GM18505 (cell line): ENCODE measurements at regions not wholly inside any gene's neighbourhood (a gene's known extent, or its start where the extent isn't known, plus 50 kb on each side); places are given as distances from the start of the nearest gene placed in this dataset.
"Not testable (repeated sequence)": the region's sequence is repeated elsewhere in the genome, so short reads cannot be mapped to it uniquely, and the experiment has no call there.

Experiments used
- ATAC-seq: cut with Tn5 transposase; IDR thresholded peaks from one replicate; pipeline ENCODE4 v1.9.1; 2021; ENCODE audit not compliant: unreplicated experiment
- POLR2A ChIP-seq: IDR thresholded peaks from 4 replicates; pipeline ENCODE4 v1.6.1; 2011; ENCODE audit warnings: borderline replicate concordance; ENCODE audit not compliant: insufficient read depth, insufficient read length; ENCODE audit errors: extremely low read depth

DNA sequence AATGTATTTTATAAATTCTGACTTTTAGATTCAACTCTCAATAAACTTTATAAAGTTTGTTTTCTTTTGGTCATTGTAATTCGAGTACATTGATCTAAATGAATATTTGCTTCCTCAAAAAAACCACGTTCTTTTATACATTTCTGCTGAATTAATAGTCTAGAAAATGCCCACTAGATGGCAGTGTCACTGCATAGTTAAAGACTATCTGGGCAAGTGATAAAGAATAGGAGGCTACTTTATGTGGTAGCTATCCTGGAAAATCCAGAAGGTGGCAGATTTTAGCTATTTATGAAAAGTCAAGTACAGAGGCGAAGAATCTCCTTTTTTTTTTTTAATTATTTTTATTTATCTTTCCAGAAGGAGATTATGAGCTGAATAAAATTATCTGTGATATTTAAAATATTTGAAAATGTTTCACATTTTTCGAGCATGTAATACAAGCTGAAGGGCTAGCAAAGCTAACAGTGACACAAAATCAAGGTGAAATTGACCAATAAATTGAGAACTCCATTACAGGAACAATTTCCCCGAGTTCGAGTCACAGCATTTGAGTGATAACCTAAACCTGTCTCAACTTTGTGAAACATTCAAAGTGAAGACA, 221.8 kb downstream of the OLFM4 start:
- no peak for TF ChIP-seq POLR2A
- ATAC-seq, result peak; percentile 85

DNA sequence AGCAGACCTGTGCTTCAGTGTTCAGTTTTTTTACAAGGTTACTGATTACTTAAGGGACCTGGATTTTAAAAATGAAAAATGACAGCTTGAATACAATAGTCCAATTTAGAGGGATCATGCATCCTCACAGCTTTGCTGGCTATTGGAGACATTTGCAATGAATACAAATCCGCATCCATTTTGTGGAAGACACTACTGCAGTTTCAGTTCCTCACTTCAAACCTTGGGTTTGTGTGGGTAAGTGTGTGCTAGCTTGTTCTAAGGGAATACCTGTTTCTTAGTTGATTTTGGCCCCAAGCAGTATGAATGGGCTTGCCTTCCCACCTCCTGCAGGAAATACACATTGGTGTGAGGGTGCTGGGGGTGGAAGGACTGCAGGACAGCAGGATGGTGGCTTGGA, 222.4 kb downstream of the OLFM4 start:
- ATAC-seq, result no peak
- no peak for TF ChIP-seq POLR2A

DNA sequence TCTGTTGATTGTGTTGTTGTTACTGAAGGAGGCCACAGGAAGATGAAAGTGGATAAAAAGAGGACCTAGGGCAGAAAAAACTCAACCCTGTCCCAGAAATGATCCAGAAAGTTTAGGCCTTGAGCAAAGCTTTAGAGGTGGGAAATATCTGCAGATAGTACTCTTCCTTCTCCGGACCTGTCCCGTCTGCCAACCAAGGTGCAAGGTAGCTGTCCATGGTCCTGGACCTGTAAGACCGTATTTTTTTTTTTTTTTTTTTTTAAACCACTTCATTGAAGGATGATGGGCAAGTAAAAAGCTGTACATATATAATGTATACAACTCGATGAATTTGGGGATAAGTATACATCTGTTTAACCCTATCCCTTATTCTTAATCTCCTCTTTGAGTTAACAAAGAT, 225.9 kb downstream of the OLFM4 start:
- no peak for TF ChIP-seq POLR2A

DNA sequence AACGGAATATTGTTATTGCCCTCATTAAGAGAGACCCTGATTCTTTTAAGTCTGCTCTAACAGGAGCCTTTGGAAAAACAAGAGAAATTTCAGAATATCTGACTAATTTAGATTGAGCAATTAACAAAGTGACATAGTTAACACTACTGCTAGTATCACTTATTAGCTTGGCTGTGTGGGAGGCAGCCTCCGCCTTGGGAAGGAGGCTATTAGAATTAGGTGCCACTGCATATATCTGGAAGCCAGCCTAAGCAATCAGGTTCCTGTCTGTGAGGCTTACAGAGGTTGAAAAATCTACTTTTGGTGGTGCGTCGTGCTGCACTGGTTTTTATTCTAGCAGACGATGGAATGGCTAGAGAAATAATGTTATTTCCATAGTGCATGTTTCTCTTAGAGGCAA, 227.2 kb downstream of the OLFM4 start:
- TF ChIP-seq POLR2A, result no peak
- no peak for ATAC-seq

More for the DNA sequence above, 225.9 kb downstream of the OLFM4 start:
- no peak for ATAC-seq

DNA sequence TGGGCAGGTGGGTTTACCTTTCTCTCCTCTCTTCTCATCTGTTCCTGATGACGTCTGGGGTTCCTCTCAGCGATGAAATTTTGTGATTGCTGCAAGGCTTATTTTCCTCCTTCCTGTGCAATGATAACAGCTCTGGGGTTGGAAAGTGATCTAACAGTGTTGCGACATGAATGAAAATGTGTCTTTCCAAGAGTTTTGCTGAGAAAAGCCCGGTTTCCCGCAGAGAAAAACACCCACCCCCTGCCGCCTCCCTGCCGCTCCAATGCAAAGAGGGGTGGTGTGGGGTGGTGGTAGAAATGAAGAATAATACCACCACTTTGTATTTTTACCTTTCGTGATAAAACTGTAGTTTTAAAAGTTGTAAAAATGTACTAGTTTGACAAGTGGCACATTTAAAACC, 232.0 kb downstream of the OLFM4 start:
- no peak for TF ChIP-seq POLR2A

DNA sequence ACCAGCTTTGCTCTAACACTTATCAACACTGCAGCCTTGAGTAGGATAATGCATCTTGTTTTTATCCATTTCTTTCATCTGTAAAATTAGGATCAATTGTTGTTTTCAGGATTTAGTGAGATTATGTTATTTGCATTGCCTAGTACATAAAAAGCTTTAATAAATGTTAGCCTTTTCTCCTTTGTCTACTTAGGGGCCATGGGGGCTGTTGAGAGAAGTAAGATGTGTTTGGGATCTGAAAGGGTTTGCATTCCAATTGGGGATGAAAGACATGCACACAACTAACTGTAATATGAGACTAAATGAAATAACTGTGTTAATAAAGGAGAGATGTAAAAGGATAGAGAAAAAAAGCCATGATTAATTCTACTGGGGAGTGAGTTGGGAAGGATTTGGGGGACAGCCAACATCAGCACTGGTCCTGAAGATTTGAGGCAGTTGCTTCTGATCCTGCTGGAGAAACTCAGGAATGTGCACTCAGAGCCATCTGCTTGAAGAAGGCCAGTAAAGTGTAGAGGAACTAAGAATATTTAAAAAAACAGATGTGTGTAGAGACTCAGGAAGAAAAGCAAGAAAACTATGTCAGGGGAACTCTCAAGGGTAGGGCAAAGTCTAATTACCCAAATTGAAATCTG, 236.3 kb downstream of the OLFM4 start:
- no peak for TF ChIP-seq POLR2A
- no peak for ATAC-seq

More for the DNA sequence above, 232.0 kb downstream of the OLFM4 start:
- ATAC-seq, result no peak

DNA sequence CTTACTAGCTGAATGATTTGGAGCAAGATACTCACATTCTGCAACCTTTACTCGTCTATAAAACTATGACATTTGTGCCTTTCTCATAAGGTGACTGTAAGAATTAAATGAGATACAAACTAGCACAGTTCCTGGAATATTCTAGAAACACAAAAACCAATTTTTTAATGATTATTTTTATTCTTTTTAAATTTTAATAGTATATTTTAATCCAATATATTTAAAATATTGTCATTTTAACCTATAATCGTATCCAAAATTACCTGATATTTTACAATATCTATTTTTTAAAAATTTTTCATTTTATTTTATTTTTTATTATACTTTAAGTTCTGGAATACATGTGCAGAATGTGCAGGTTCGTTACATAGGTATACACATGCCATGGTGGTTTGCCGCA, 238.1 kb downstream of the OLFM4 start:
- no peak for TF ChIP-seq POLR2A
- ATAC-seq, result no peak

DNA sequence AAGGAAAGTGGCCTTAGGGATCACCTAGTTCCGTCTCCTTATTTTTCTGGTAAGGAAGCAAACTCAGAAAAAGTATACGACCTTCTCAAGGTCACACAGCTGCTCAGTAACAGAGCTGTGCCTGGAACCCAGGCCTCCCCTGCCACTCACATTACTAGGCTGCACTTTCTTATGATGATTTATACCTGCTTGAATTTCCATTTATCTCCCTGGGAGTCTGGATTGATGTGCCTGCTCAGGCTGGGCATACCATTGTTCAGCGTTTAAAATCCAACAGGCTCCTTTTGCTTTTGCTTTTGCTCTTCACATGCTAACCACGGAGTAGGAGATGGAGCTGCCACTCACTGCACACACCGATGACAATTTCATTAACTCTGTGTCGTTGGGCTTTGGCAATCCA, 241.0 kb downstream of the OLFM4 start:
- no peak for ATAC-seq
- TF ChIP-seq POLR2A, result no peak

DNA sequence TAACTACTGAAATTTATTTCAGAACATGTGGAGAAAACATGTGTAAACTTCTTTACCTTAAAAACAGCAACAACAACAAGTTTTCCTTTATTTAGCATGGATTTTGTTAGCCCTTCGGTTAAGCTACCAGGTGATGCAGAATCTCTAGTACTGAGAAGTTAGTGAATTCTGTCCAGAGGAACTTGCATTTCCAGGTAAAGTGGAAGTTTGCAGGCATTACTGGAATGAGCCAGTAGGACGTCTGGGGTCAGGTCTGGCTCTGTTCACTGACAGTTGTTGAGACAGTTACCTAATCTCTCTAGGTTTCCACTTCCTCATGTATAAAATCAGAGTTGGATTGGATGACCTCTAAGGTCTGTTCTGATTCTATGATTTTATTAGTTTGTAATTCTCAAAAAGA, 244.3 kb downstream of the OLFM4 start:
- no peak for TF ChIP-seq POLR2A
- no peak for ATAC-seq

DNA sequence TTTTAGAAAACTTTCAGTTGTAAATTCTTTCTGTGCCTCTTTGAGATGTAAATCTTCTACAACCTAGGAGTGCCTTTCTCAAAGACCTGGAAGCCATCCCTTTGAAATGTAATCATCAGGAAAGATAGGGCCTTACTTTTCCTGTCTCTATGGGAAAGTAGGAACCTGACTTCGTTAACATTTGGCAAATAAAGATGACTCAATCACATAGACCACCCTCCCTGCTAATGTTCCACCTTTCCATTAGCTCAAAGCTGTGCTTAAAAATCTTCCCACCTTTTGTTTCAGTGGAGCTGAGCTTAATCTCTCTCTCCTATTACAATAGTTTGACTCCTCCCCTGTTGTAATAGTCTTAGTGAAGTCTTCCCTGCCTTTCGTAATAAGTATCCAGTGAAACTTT, 247.7 kb downstream of the OLFM4 start:
- no peak for ATAC-seq
- no peak for TF ChIP-seq POLR2A

DNA sequence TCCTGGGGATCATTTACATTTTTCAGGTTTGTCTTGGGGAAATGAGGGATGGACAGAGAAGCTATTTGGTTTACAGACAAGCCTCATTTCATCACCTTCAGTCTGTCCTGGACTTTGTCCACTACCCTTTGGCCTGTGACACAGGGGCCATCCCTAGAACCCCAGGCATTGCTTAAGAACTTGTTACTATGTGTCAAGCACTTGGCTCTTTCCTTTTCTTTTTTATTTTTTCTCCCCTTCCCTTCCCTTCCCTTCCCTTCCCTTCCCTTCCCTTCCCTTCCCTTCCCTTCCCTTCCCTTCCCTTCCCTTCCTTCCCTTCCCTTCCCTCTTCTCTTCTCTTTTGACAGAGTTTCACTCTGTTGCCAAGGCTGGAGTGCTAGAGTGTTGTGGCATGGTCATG, 253.1 kb downstream of the OLFM4 start:
- TF ChIP-seq POLR2A, result no peak
- ATAC-seq, result no peak

DNA sequence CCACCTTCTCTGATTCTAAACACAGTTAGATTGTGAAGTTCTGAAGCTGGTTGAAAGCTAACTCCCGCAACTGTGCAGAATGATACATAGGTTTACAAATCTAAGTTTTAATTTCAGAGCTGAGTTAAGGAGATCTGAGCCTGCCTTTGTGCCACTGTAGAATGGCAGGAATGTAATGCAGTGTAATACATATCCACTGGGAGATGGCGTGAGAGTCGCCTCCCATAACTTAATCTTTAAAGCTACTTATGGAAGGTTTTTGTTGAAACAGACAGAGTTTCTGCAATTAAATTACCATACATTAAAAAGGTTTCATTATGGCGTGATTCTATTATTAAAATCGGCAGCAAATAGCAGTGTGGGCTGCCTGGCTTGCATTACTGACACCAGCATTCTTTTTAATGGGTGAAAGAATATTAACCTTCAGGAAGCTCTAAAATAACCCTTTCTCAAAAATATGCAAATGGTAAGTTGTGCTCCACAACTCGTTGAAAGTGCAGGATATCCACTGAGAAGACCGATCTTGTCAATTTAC, 257.4 kb downstream of the OLFM4 start:
- ATAC-seq, result no peak
- no peak for TF ChIP-seq POLR2A

DNA sequence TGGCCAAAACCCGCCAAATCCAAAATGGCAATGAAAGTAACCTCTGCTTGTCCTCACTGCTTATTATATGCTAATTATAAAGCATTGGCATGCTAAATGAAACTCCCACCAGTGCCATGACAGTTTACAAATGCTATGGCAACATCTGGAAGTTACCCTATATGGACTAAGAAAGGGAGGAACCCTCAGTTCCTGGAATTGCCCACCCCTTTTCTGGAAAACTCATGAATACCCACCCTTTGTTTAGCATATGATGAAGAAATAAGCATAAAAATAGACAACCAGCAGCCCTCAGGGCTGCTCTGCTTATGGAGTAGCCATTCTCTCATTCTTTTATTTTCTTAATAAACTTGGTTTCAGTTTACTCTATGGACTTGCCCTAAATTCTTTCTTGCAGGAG, 269.8 kb downstream of the OLFM4 start:
- no peak for TF ChIP-seq POLR2A
- no peak for ATAC-seq

DNA sequence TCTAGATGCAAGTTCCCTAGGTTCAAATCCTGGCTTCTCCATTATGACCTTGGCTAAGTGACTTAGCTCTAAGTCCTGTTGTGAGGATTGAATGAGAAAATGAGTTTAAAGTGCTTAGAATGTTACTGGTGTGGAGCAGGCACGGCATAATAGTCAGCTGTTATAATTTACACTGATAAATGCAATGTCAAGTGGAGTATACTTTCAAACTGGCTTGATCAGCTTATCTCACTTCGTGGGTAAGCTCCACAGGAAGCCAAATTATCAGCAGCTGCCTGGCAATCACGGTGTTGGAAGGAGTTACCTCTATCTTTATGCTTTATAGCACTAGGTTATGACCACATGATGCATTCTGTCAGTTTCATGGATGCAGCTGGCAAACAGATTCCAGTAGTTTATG, 272.8 kb downstream of the OLFM4 start:
- ATAC-seq, result no peak
- no peak for TF ChIP-seq POLR2A

DNA sequence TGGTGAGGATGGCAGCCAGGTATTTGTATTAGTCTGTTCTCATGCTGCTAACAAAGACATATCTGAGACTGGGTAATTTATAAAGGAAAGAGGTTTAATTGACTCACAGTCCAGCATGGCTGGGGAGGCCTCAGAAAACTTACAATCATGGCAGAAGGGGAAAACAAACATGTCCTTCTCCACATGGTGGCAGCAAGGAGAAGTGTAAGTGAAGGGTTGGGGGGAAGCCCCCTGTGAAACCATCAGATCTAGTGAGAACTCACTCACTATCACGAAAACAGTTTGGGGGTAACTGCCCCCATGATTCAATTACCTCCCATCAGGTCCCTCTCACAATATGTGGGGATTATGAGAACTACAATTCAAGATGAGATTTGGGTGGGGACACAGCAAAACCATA, 276.8 kb downstream of the OLFM4 start:
- ATAC-seq, result not testable (repeated sequence)
